ENCODE measurements at regions not wholly inside any gene's neighbourhood (a gene's known extent, or its start where the extent isn't known, plus 50 kb on each side); places are given as distances from the start of the nearest gene placed in this dataset.
"Not testable (repeated sequence)": the region's sequence is repeated elsewhere in the genome, so short reads cannot be mapped to it uniquely, and the experiment has no call there.

DNA sequence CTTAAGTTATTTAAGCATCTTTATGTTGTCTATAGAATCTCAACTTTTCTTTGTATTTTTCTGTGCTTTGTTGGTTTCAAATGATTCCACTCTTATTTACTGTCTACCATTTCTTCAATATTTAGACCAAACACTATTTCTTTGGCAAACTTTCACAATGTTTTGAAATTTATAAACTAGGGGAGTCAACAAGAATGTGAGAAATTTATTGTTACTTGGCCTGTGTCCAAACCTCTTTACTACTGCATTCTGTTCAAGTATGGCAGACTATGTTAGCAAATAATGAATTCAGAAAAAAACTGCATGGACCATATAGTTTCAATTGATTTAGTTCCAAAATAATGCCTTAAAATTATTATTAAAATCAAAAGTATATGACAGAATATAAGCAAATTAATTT, 470.2 kb downstream of the FBXO15 start:
- no peaks in the 10 kb centered on the region for H3K36me3 ChIP-seq
- TF ChIP-seq, protein P1, sequence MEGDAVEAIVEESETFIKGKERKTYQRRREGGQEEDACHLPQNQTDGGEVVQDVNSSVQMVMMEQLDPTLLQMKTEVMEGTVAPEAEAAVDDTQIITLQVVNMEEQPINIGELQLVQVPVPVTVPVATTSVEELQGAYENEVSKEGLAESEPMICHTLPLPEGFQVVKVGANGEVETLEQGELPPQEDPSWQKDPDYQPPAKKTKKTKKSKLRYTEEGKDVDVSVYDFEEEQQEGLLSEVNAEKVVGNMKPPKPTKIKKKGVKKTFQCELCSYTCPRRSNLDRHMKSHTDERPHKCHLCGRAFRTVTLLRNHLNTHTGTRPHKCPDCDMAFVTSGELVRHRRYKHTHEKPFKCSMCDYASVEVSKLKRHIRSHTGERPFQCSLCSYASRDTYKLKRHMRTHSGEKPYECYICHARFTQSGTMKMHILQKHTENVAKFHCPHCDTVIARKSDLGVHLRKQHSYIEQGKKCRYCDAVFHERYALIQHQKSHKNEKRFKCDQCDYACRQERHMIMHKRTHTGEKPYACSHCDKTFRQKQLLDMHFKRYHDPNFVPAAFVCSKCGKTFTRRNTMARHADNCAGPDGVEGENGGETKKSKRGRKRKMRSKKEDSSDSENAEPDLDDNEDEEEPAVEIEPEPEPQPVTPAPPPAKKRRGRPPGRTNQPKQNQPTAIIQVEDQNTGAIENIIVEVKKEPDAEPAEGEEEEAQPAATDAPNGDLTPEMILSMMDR (IDR thresholded peaks at IDR 0.05; ENCODE audit: borderline replicate concordance), result no peak
- DNase-seq, result no peak
- H3K4me3 ChIP-seq, result no peak overlapping the region
- no peaks in the 10 kb centered on the region for H3K27me3 ChIP-seq (ENCODE audit: low read depth)
- no peak overlapping the region for H3K27ac ChIP-seq (replicated peaks)
- no peaks in the 10 kb centered on the region for H3K9me3 ChIP-seq (replicated peaks)
- intact Hi-C loops (cut with micrococcal nuclease), result no loop called here
- no peaks in the 10 kb centered on the region for H3K4me1 ChIP-seq

DNA sequence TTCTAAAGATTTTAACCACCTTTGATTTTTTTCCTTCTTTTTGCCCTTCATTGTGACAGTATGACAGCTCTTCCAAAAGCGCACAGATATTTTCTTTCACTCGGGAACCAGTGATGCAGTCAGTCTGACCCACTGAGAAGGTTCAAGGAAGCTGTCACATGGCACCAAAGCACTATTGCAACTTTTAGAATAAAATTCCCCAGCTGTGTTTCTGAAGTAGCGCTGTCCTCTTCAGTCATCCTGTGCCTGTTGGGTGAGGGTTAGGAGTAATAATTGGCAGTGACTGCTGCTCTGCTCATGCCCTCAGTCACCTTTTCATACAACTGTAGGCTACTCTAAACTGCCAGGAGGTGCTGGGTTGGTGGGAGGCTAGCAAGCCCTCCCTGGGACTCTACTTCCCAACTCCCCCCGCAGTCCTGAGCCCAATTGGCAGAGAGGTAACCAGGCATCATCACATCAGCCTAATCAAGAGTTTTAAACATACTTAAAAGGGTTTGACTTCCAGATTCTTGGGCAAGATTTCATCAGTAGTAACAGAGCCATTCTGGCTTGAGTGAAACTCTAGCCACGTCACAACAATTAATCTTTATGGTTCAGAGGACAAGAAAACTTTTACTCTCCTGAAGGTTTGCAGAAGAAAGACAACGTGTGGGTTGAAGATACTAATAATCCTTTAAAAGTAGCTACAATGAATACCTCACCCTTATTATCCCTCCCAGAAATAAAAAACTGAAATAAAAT, 473.3 kb downstream of the FBXO15 start:
- H3K4me1 ChIP-seq, result no peaks in the 10 kb centered on the region
- TF ChIP-seq, protein P1 (IDR thresholded peaks at IDR 0.05; ENCODE audit: borderline replicate concordance), result no peak
- H3K4me3 ChIP-seq, result no peak overlapping the region
- H3K27me3 ChIP-seq (ENCODE audit: low read depth), result no peaks in the 10 kb centered on the region
- intact Hi-C loops (cut with micrococcal nuclease), result no loop called here
- no peak for DNase-seq
- H3K9me3 ChIP-seq (replicated peaks), result no peaks in the 10 kb centered on the region
- H3K36me3 ChIP-seq, result no peaks in the 10 kb centered on the region
- H3K27ac ChIP-seq (replicated peaks), result no peak overlapping the region

DNA sequence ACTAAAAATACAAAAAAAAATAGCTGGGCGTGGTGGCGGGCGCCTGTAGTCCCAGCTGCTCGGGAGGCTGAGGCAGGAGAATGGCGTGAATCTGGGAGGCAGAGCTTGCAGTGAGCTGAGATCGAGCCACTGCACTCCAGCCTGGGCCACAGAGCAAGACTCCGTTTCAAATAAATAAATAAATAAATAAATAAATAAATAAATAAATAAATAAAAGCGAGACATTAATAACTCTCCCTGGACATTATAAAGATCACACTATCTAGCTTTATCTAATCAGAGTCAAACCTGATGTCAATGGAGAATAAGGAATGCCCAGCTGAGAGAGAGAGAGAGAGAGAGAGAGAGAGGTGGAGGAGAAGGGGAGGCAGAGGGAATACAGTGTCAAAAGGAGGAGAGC, 476.2 kb downstream of the FBXO15 start:
- intact Hi-C loops (cut with micrococcal nuclease); H3K36me3 ChIP-seq; H3K27ac ChIP-seq (replicated peaks); H3K27me3 ChIP-seq (ENCODE audit: low read depth); H3K9me3 ChIP-seq (replicated peaks); H3K4me1 ChIP-seq; H3K4me3 ChIP-seq; DNase-seq: not testable (repeated sequence)

DNA sequence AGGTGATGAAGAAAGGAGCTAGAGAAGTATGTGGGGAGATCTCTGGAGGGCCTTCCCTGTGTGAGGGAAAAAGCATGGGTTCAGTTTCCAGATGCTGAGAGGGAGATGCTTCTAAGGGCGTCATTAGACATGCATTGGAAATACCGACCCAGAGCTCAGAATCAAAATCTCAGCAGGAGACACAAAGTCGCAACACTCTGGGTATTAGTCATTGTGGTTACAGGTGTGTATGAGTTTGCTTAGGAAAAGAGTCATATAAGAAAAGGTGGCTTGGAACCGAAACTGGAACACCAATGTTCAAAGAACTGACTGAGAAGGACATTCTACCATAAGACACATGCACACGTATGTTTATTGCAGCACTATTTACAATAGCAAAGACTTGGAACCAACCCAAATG, 477.1 kb downstream of the FBXO15 start:
- H3K27me3 ChIP-seq (ENCODE audit: low read depth), result no peaks in the 10 kb centered on the region
- no peak for DNase-seq
- H3K27ac ChIP-seq (replicated peaks), result no peak overlapping the region
- no peaks in the 10 kb centered on the region for H3K9me3 ChIP-seq (replicated peaks)
- no peak overlapping the region for H3K4me3 ChIP-seq
- intact Hi-C loops (cut with micrococcal nuclease), result no loop called here
- TF ChIP-seq, protein P1 (IDR thresholded peaks at IDR 0.05; ENCODE audit: borderline replicate concordance), result no peak
- no peaks in the 10 kb centered on the region for H3K4me1 ChIP-seq
- no peaks in the 10 kb centered on the region for H3K36me3 ChIP-seq

DNA sequence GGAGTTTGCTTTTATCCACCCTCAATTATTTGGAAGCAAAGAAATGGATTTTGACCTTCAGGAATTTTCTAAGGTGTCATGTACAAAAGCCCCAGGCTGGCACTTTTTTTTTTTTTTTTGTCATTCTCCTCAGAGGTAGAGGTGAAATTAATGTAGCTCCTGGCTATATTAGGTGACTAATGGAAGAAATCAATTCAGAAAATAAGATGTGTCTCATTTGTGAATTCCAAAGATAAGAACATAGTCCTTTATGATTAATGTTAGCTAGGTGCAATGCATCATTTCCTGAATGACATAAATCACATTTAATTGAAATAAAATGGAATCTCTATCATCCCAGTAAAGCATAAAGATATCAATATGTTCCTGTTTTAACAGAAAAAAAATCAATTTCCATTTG, 477.6 kb downstream of the FBXO15 start:
- H3K36me3 ChIP-seq, result no peaks in the 10 kb centered on the region
- H3K4me1 ChIP-seq, result no peaks in the 10 kb centered on the region
- no peak for DNase-seq
- no peaks in the 10 kb centered on the region for H3K9me3 ChIP-seq (replicated peaks)
- H3K4me3 ChIP-seq, result no peak overlapping the region
- no peaks in the 10 kb centered on the region for H3K27me3 ChIP-seq (ENCODE audit: low read depth)
- TF ChIP-seq, protein P1 (IDR thresholded peaks at IDR 0.05; ENCODE audit: borderline replicate concordance), result no peak
- no peak overlapping the region for H3K27ac ChIP-seq (replicated peaks)
- intact Hi-C loops (cut with micrococcal nuclease), result no loop called here

DNA sequence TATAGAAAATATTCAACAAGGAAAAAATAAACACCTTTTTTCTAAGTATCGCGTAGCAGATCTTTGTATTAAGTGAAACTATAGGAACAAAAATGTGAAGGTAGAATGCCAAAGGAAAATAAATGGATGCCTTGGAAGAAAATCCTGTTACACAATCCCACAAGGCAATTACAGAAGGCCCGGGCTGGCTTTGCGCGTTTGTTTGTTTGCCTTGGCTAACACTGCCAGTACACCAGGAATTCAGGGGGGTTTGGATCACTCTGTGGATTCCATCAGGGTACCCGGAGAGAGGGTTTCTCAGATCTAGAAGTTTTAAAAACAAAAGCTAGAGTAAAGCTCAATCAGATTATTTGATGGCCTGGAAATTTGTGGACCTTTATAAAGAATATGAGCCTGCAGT, 478.3 kb downstream of the FBXO15 start:
- Histone ChIP-seq H3K9me3 (replicated peaks) (no peaks in the 10 kb centered on the region), H3K27ac (replicated peaks) (no peak overlapping the region), H3K36me3 (no peaks in the 10 kb centered on the region), H3K4me1 (no peaks in the 10 kb centered on the region), H3K4me3 (no peak overlapping the region), H3K27me3 (ENCODE audit: low read depth) (no peaks in the 10 kb centered on the region)
- TF ChIP-seq, protein P1 (IDR thresholded peaks at IDR 0.05; ENCODE audit: borderline replicate concordance), result no peak
- intact Hi-C loops (cut with micrococcal nuclease), result no loop called here
- DNase-seq, result no peak

All from left ventricle myocardium inferior (tissue), 1 donor.